Ovary (tissue), 7 donors: ENCODE measurements at regions not wholly inside any gene's neighbourhood (a gene's known extent, or its start where the extent isn't known, plus 50 kb on each side); places are given as distances from the start of the nearest gene placed in this dataset.
"Not testable (repeated sequence)": the region's sequence is repeated elsewhere in the genome, so short reads cannot be mapped to it uniquely, and the experiment has no call there.

Experiments
- DNase-seq, 5 donors: peaks; one replicate each; pipeline ENCODE4 v3.0.0-alpha.2; 2019 to 2020
- H3K27ac ChIP-seq, 2 donors: fragments of 200-600 bp; one replicate each; pipeline versions ENCODE4 v1.5.1 to v1.8.0; 2019 to 2022
- H3K27me3 ChIP-seq: fragments of 200-600 bp; one replicate; pipeline ENCODE4 v1.8.0; 2022
- H3K36me3 ChIP-seq: fragments of 200-600 bp; sonication (generic); one replicate; pipeline ENCODE4 v1.5.1; 2019
- H3K4me1 ChIP-seq: one replicate; pipeline ENCODE4 v1.8.1; 2013; ENCODE audit warnings: mild to moderate bottlenecking, moderate library complexity; ENCODE audit not compliant: insufficient read depth
- H3K4me3 ChIP-seq: fragments of 200-600 bp; sonication (generic); one replicate; pipeline ENCODE4 v1.5.1; 2017
- H3K9me3 ChIP-seq, 2 donors: fragments of 200-600 bp in 1 of 2; sonication (generic) in 1 of 2; one replicate each; pipeline versions ENCODE4 v1.5.1 to v1.8.1; 2013 to 2019; ENCODE audit warnings: mild to moderate bottlenecking in 1 of 2, moderate library complexity in 1 of 2
- EP300 ChIP-seq: sonication (generic); formaldehyde crosslinking; IDR thresholded peaks from one replicate; pipeline ENCODE4 v1.6.1; 2017; ENCODE audit warnings: antibody characterized with exemption
- POLR2A ChIP-seq: fragments of 450-650 bp; IDR thresholded peaks from one replicate; pipeline ENCODE4 v1.6.1; 2017; ENCODE audit warnings: antibody characterized with exemption, mild to moderate bottlenecking, moderate library complexity
- WGBS, 3 donors: extraction: QIAGEN DNeasy Blood & Tissue Kit in 1 of 3; methylation state at CpG; one replicate each; pipeline versions ENCODE4 v1.1.5 to v1.1.7; 2013 to 2017; 5-methylcytosine and 5-hydroxymethylcytosine counted together
- intact Hi-C, 4 donors: fragments of 100-400 bp; cut with DNase I; formaldehyde crosslinking; loops; one replicate each; pipeline versions ENCODE4 v1.11.0 to v1.15.1; 2022 to 2023
- TF ChIP-seq, protein P1 (sequence below), 3 donors: fragments of 450-650 bp in 2 of 3; fragments of 200-600 bp in 1 of 3; IDR thresholded peaks; one replicate each; pipeline versions ENCODE4 v1.5.1 to v1.8.0; 2016 to 2022; ENCODE audit warnings: antibody characterized with exemption in 3 of 3, mild to moderate bottlenecking in 1 of 3
- donor health status: DM: no; HTN: no; CAD: no; lungs with moderate emphysema.
- donor health status: DM: no; HTN: no; CAD: no.
- donor health status: Bipolar disorder and iron deficiency.
- donor health status: DM: no; HTN: no; CAD: no.
- donor health status: DM: yes; HTN: yes; CAD: no.

DNA sequence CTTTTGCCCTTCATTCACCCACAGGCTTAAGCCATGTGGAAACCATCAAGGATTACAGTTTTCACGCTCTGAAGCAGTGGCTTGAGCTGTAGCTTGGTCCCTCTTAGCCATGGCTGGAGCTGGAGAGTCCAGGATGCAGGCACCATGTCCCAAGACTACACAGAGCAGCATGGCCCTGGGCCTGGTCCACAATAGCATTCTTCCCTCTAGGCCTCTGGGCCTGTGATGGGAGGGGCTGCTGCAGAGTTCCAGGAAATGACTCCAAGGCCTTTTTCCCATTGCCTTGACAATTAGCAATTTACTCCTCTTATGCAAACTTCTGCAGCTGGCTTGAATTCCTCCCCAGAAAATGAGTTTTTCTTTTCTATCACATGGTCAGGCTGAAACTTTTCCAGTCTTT lies 211.3 kb downstream of the RERGL start:
- no peak overlapping the region for H3K4me3 ChIP-seq
- H3K36me3 ChIP-seq, result no peaks in the 10 kb centered on the region

DNA sequence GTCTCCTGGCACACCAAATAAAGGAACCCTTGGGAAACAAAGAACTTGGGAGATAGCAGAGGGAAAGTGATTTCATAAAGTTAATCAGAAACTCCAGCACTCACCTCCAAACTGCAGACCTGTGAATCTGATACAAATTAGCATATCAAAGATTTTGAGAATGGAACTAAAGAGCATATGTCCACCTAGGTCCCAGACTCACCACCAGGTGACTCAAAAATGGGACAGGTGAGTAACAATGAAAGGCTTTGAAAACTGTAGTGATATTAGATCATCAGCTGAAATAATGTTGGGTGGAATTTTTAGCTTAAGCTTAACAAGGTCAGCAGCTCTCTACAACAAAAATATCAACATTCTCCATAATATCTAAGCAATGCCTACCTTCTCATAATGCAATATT lies 214.8 kb downstream of the RERGL start:
- no peaks in the 10 kb centered on the region for H3K27me3 ChIP-seq
- intact Hi-C loops, result loop anchor here in 1 of 4 donors (5.0 kb wide), 1 partner anchor 98 kb away; no protein-coding TSS in a partner anchor
- no peak overlapping the region for H3K4me3 ChIP-seq
- no peaks in the 10 kb centered on the region for H3K36me3 ChIP-seq
- H3K4me1 ChIP-seq, result no peaks in the 10 kb centered on the region
- H3K9me3 ChIP-seq, result no peaks in the 10 kb centered on the region
- DNase-seq, result no peak
- no peak overlapping the region for H3K27ac ChIP-seq
- TF ChIP-seq POLR2A (no peak), EP300 (no peak)
- TF ChIP-seq, protein P1, sequence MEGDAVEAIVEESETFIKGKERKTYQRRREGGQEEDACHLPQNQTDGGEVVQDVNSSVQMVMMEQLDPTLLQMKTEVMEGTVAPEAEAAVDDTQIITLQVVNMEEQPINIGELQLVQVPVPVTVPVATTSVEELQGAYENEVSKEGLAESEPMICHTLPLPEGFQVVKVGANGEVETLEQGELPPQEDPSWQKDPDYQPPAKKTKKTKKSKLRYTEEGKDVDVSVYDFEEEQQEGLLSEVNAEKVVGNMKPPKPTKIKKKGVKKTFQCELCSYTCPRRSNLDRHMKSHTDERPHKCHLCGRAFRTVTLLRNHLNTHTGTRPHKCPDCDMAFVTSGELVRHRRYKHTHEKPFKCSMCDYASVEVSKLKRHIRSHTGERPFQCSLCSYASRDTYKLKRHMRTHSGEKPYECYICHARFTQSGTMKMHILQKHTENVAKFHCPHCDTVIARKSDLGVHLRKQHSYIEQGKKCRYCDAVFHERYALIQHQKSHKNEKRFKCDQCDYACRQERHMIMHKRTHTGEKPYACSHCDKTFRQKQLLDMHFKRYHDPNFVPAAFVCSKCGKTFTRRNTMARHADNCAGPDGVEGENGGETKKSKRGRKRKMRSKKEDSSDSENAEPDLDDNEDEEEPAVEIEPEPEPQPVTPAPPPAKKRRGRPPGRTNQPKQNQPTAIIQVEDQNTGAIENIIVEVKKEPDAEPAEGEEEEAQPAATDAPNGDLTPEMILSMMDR (IDR thresholded peaks at IDR 0.05), result no peak

More for the DNA sequence above, 211.3 kb downstream of the RERGL start:
- Histone ChIP-seq H3K27me3 (no peaks in the 10 kb centered on the region), H3K27ac (no peak overlapping the region), H3K9me3 (no peaks in the 10 kb centered on the region), H3K4me1 (no peaks in the 10 kb centered on the region)
- no peak for DNase-seq
- intact Hi-C loops, result loop anchor here in 1 of 4 donors (5.0 kb wide), 1 partner anchor 101 kb away; no protein-coding TSS in a partner anchor
- TF ChIP-seq POLR2A, result no peak
- TF ChIP-seq, protein P1 (IDR thresholded peaks at IDR 0.05), result no peak
- no peak for TF ChIP-seq EP300
- 45 to 71% (median 48%) methylated on average over 1 of the region's 1 CpG for WGBS, 3 donors

DNA sequence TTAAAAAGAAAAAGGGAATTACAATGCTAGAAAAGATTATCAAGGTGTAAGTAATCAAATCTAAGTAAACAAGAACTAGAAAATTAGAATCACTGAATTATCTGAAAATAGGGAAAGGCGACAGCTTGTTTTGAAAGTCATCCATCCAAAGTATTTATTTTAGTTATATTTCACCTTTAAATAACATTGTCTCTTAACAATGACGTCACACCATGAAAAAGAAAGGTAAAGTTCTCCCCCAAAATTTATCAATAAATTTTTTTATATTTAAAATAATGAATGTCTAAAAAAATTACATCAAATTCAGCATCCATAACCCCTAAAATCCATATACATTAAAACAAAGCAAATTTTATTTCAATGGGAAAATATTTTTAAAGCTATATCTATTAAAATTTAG lies 223.2 kb downstream of the RERGL start:
- 73 to 85% (median 80%) methylated on average over 2 of the region's 2 CpGs for WGBS, 3 donors
- Histone ChIP-seq H3K27ac (no peak overlapping the region), H3K4me3 (no peak overlapping the region), H3K4me1 (no peaks in the 10 kb centered on the region), H3K36me3 (no peaks in the 10 kb centered on the region), H3K27me3 (no peaks in the 10 kb centered on the region), H3K9me3 (no peaks in the 10 kb centered on the region)
- intact Hi-C loops, result loop anchor here in 1 of 4 donors (5.0 kb wide), 1 partner anchor 85 kb away; no protein-coding TSS in a partner anchor
- DNase-seq, result no peak
- TF ChIP-seq, protein P1 (IDR thresholded peaks at IDR 0.05), result no peak
- TF ChIP-seq EP300, result no peak
- TF ChIP-seq POLR2A, result no peak

DNA sequence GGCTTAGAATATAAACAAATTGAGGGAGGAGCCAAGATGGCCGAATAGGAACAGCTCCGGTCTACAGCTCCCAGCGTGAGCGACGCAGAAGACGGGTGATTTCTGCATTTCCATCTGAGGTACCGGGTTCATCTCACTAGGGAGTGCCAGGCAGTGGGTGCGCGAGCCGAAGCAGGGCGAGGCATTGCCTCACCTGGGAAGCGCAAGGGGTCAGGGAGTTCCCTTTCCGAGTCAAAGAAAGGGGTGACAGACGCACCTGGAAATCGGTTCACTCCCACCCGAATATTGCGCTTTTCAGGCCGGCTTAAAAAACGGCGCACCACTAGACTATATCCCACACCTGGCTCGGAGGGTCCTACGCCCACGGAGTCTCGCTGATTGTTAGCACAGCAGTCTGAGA lies 234.4 kb downstream of the RERGL start:
- intact Hi-C loops, result not testable (repeated sequence)

DNA sequence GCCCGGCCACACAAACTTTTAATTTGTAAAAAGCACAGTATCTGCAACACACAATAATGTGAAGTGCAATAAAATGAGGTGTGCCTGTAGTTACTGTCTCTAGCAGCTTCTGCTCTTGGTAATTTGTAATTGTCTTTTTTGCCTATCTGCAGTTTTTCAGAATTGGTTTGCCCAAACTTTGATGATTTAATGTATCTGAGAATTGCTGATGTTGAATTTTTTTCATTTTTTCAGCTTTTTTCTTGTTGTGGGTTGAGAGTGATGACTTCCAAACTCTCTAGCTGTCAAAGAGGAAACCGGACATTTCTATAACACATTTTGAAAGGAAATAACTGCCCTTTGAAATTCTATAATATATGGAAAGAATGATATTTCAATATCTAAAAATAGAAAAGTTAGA lies 236.9 kb downstream of the RERGL start:
- intact Hi-C loops, result loop anchor here in 3 of 4 donors (2.0 to 5.0 kb wide), 3 partner anchors 86 to 91 kb away; no protein-coding TSS in a partner anchor
- no peaks in the 10 kb centered on the region for H3K27me3 ChIP-seq
- no peaks in the 10 kb centered on the region for H3K9me3 ChIP-seq
- WGBS, 3 donors, result 86 to 93% (median 92%) methylated on average over 2 of the region's 2 CpGs
- no peak overlapping the region for H3K27ac ChIP-seq
- H3K4me1 ChIP-seq, result no peaks in the 10 kb centered on the region
- no peaks in the 10 kb centered on the region for H3K36me3 ChIP-seq
- TF ChIP-seq, protein P1 (IDR thresholded peaks at IDR 0.05), result no peak
- no peak for TF ChIP-seq POLR2A
- DNase-seq, result no peak
- no peak overlapping the region for H3K4me3 ChIP-seq

More for the DNA sequence above, 234.4 kb downstream of the RERGL start:
- 91 to 93% (median 92%) methylated on average over 24 of the region's 24 CpGs for WGBS, 3 donors
- H3K27ac ChIP-seq, DNase-seq, H3K4me1 ChIP-seq, H3K27me3 ChIP-seq, H3K9me3 ChIP-seq, H3K36me3 ChIP-seq, H3K4me3 ChIP-seq: not testable (repeated sequence)
